ENCODE measurements at regions not wholly inside any gene's neighbourhood (a gene's known extent, or its start where the extent isn't known, plus 50 kb on each side); places are given as distances from the start of the nearest gene placed in this dataset.

GRCh38 chr2:128488434-128488833 is 169.8 kb upstream of the HS6ST1 start:
- TF ChIP-seq TEAD4 (IDR thresholded peaks at IDR 0.05; ENCODE audit: borderline replicate concordance, insufficient read depth) (no peak), ZBTB33 (IDR thresholded peaks at IDR 0.05; ENCODE audit: borderline replicate concordance, low read depth) (no peak), USF2 (IDR thresholded peaks at IDR 0.05; ENCODE audit: borderline replicate concordance, low read depth, low read length) (no peak), CTCF (IDR thresholded peaks at IDR 0.05) (no peak), MAX (IDR thresholded peaks at IDR 0.05; ENCODE audit: low read depth) (no peak), MEF2A (IDR thresholded peaks at IDR 0.05; ENCODE audit: borderline replicate concordance, low read depth) (no peak), JUND (IDR thresholded peaks at IDR 0.05) (no peak), EZH2phosphoT487 (IDR thresholded peaks at IDR 0.05; ENCODE audit: borderline replicate concordance, low read depth) (no peak), REST (IDR thresholded peaks at IDR 0.05; ENCODE audit: low read depth, low read length) (no peak), CHD2 (IDR thresholded peaks at IDR 0.05; ENCODE audit: low read length, partially characterized antibody) (no peak), GATA2 (CRISPR knock-in tag; IDR thresholded peaks at IDR 0.05) (no peak), FOSL2 (IDR thresholded peaks at IDR 0.05; ENCODE audit: borderline replicate concordance, low read depth) (no peak), SIN3A (IDR thresholded peaks at IDR 0.05; ENCODE audit: borderline replicate concordance, low read depth, low read length) (no peak), TAF1 (IDR thresholded peaks at IDR 0.05; ENCODE audit: borderline replicate concordance, low read depth, low read length) (no peak), PBX3 (IDR thresholded peaks at IDR 0.05) (no peak), MXI1 (IDR thresholded peaks at IDR 0.05; ENCODE audit: low read depth, low read length) (no peak), USF1 (IDR thresholded peaks at IDR 0.05; ENCODE audit: borderline replicate concordance, low read depth) (no peak)
- H3K9me2 ChIP-seq, result no peaks in the 10 kb centered on the region
- no peaks in the 10 kb centered on the region for H3K9me3 ChIP-seq
- 47% methylated on average over 2 of the region's 2 CpGs for WGBS (ENCODE audit: low lambda C conversion rate)
- H3K4me1 ChIP-seq (ENCODE audit: control insufficient read depth in 1 of 2, insufficient read depth in 2 of 2, low read depth in 1 of 2, low read length in 1 of 2), result no peaks in the 10 kb centered on the region; a peak in 1 of 4 replicates
- H3K4me3 ChIP-seq (ENCODE audit: low read depth in 2 of 2, low read length in 1 of 2), result no peak overlapping the region
- DNase-seq, result no peak
- no peaks in the 10 kb centered on the region for H3F3A ChIP-seq (replicated peaks; ENCODE audit: insufficient read depth)
- no peak overlapping the region for H2AFZ ChIP-seq (ENCODE audit: low read depth)
- no peaks in the 10 kb centered on the region for H4K20me1 ChIP-seq (ENCODE audit: insufficient read depth)
- H3K27me3 ChIP-seq (ENCODE audit: insufficient read depth), result no peaks in the 10 kb centered on the region
- H3K9ac ChIP-seq, result no peak overlapping the region
- H3K79me2 ChIP-seq (ENCODE audit: insufficient read depth), result no peaks in the 10 kb centered on the region
- ChIA-PET CTCF (no interaction called here), POLR2A (no interaction called here)
- no peak overlapping the region for H3K4me2 ChIP-seq
- no peaks in the 10 kb centered on the region for H3K36me3 ChIP-seq (replicated peaks in 1 of 2; ENCODE audit: control insufficient read depth in 1 of 2, insufficient read depth in 2 of 2, low read length in 1 of 2)
- H3K27ac ChIP-seq (ENCODE audit: low read depth in 2 of 2, low read length in 1 of 2), result no peak overlapping the region

Measured in SK-N-SH (cell line).